Hypothalamus (tissue), 51 donors: ENCODE measurements at regions not wholly inside any gene's neighbourhood (a gene's known extent, or its start where the extent isn't known, plus 50 kb on each side); places are given as distances from the start of the nearest gene placed in this dataset.

Experiments
- DNase-seq, 51 donors: peaks; one replicate each; lab custom pipeline; 2025; lab: John Stamatoyannopoulos, UW

DNA sequence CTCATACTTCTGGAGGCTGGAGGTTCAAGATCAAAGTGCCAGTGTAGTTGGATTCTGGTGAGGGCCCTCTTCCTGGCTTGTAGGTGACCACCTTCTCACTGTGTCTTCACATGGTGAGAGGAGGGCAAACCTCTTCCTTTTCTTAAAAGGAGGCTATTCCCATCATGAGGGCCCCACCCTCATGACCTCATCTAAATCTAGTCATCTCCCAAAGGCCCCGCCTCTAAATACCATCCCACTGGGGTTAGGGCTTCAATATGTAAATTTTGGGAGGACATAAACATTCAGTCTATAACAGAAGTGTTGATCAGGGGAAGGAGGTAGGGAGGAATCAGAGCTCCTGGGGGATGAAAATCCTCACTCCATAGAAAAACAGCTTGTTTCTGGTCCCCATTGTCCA lies 60.8 kb upstream of the DIPK2B start:
- no peak for DNase-seq

DNA sequence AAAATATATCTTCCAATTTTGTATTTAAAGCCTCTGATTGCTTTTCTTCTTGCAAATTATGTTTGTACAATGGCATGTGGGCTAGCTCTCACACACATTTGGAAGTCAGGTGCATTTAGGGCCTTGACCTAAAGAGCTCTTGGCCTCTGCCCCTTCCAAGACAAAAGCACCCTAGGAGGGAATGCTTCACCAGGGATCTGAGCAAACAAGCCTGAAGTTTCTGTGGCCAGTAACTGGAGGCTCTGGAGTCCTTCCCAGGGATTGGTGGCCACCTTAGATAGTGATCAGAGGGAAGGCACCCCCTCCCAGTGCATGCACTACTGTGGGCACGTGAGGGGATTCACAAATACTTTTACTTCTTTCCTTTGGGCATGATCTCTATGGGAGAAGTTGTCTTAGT lies 60.3 kb upstream of the DIPK2B start:
- DNase-seq, result no peak

DNA sequence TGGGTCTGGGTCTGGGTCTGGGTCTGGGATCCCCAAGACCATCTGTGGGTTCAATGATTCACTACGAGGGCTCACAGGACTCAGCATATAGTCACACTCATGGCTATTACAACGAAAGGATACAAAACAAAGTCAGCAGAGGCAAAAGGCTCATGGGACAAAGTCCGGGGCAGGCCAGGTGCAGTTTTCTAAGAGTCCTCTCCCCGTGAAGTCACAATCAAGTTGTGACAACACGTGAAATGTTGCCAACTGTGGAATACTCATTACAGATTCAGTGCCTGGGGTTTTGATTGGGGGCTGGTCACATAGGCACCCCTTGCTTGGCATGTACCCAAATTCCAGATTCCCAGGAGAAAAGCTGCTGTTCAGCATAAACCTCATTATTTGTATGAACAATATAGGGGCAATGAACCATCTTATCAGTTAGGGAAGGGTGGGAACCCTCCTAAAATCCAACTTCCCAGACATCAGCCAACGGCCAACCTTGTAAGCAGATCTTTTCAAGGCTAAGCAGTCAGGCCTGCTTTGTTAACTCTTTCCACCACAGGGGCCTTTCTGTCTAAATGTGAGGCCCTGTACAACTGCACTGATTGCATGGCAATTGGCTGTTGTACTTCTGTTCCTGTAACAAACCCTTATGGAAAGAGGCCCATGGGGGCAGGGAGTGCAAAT lies 58.2 kb upstream of the DIPK2B start:
- no peak for DNase-seq
